B cell (primary cell): ENCODE measurements at regions not wholly inside any gene's neighbourhood (a gene's known extent, or its start where the extent isn't known, plus 50 kb on each side); places are given as distances from the start of the nearest gene placed in this dataset.

Experiments used
- ATAC-seq: fragments of 200-7000 bp; cut with Tn5 transposase; one replicate; pipeline ENCODE4 v1.10.0; 2021; ENCODE audit warnings: low read depth, mild to moderate bottlenecking, moderate number of reproducible peaks, moderate library complexity
- CTCF ChIA-PET: fragments of 350-600 bp; sonication (Branson Sonifier 250); formaldehyde crosslinking; loops from one replicate; lab custom pipeline; 2021; ENCODE audit warnings: antibody characterized with exemption, inconsistent platforms; lab: Charles Lee
- POLR2A ChIA-PET: fragments of 350-600 bp; sonication (Branson Sonifier 250); formaldehyde crosslinking; loops from one replicate; lab custom pipeline; 2021; ENCODE audit warnings: antibody characterized with exemption; lab: Charles Lee
- DNase-seq: peaks from one replicate; pipeline ENCODE4 v3.0.0; 2013
- H2AFZ ChIP-seq: 2 replicates; pipeline ENCODE4 v1.6.1; 2012; ENCODE audit warnings: mild to moderate bottlenecking, low read depth, low read length; ENCODE audit not compliant: insufficient read depth, poor library complexity, severe bottlenecking
- H3K27ac ChIP-seq, 2 donors: 1 replicate in 1 of 2; 2 replicates in 1 of 2; pipeline ENCODE4 v1.5.1; 2012 to 2013; ENCODE audit warnings: low read length in 2 of 2, mild to moderate bottlenecking in 2 of 2, moderate library complexity in 1 of 2
- H3K27me3 ChIP-seq, 4 experiments: fragments of 200-600 bp in 1 of 4; sonication (generic) in 1 of 4; replicated peaks in 1 of 4; 1 replicate in 2 of 4; 2 replicates in 2 of 4; pipeline versions ENCODE4 v1.6.1 to v1.7.0; 2013 to 2016; ENCODE audit warnings: low read length in 3 of 4, mild to moderate bottlenecking in 2 of 4, mixed read lengths in 1 of 4, moderate library complexity in 1 of 4; ENCODE audit not compliant: insufficient read depth in 4 of 4, control insufficient read depth in 3 of 4; ENCODE audit errors: control extremely low read depth in 1 of 4
- H3K36me3 ChIP-seq, 2 experiments: replicated peaks in 1 of 2; 1 replicate in 1 of 2; 2 replicates in 1 of 2; pipeline versions ENCODE4 v1.6.1 to v1.7.1; 2013; ENCODE audit warnings: low read length in 1 of 2; ENCODE audit not compliant: insufficient read depth in 2 of 2, control insufficient read depth in 1 of 2; ENCODE audit errors: control extremely low read depth in 1 of 2, extremely low read depth in 1 of 2
- H3K4me1 ChIP-seq, 2 donors: fragments of 200-600 bp in 1 of 2; sonication (generic) in 1 of 2; 1 replicate in 1 of 2; 2 replicates in 1 of 2; pipeline versions ENCODE4 v1.5.1 to v1.6.1; 2013 to 2017; ENCODE audit warnings: low read length in 2 of 2; ENCODE audit not compliant: control insufficient read depth in 2 of 2, insufficient read depth in 2 of 2
- H3K4me2 ChIP-seq: replicated peaks from 2 replicates; pipeline ENCODE3; 2012; ENCODE audit warnings: mild to moderate bottlenecking, low read depth, low read length; ENCODE audit not compliant: poor library complexity, severe bottlenecking
- H3K4me3 ChIP-seq, 5 experiments: fragments of 200-600 bp in 1 of 5; sonication (generic) in 1 of 5; 1 replicate in 3 of 5; 2 replicates in 2 of 5; pipeline versions ENCODE4 v1.5.1 to v1.7.0; 2011 to 2016; ENCODE audit warnings: low read length in 4 of 5, mild to moderate bottlenecking in 4 of 5, low read depth in 2 of 5, control low read depth in 1 of 5, moderate library complexity in 1 of 5; ENCODE audit not compliant: insufficient read depth in 1 of 5; ENCODE audit errors: control extremely low read depth in 1 of 5, extremely low read depth in 1 of 5
- H3K79me2 ChIP-seq: fragments of 200-600 bp; sonication (generic); one replicate; pipeline ENCODE4 v1.6.0; 2016; ENCODE audit warnings: low read length; ENCODE audit not compliant: control insufficient read depth, insufficient read depth
- H3K9ac ChIP-seq: fragments of 200-600 bp; sonication (generic); 2 replicates; pipeline ENCODE4 v1.6.1; 2017; ENCODE audit warnings: mild to moderate bottlenecking, low read length, moderate library complexity
- H3K9me3 ChIP-seq, 3 donors: one replicate each; pipeline versions ENCODE4 v1.6.1 to v1.7.1; 2013; ENCODE audit warnings: low read length in 2 of 3; ENCODE audit not compliant: control insufficient read depth in 2 of 3, insufficient read depth in 1 of 3; ENCODE audit errors: control extremely low read depth in 1 of 3
- H4K20me1 ChIP-seq: 2 replicates; pipeline ENCODE4 v1.6.0; 2012; ENCODE audit warnings: mild to moderate bottlenecking, low read length; ENCODE audit not compliant: insufficient read depth, control insufficient read depth, poor library complexity, severe bottlenecking
- H3K27ac Mint-ChIP-seq: one replicate; pipeline ENCODE4 v1.8.0; 2021; ENCODE audit warnings: mixed read lengths
- H3K27me3 Mint-ChIP-seq: one replicate; pipeline ENCODE4 v1.8.0; 2021; ENCODE audit warnings: mixed read lengths
- H3K4me1 Mint-ChIP-seq: one replicate; pipeline ENCODE4 v1.8.0; 2021; ENCODE audit warnings: mixed read lengths
- H3K4me3 Mint-ChIP-seq: one replicate; pipeline ENCODE4 v1.8.0; 2021; ENCODE audit warnings: mixed read lengths
- H3K9me3 Mint-ChIP-seq: one replicate; pipeline ENCODE4 v1.8.0; 2022; ENCODE audit warnings: mixed read lengths; ENCODE audit not compliant: insufficient read depth
- EZH2 ChIP-seq: IDR thresholded peaks from 2 replicates; pipeline ENCODE4 v1.6.1; 2012; ENCODE audit warnings: borderline replicate concordance, low read depth, mild to moderate bottlenecking, moderate library complexity, low read length; ENCODE audit not compliant: insufficient read depth, poor library complexity, severe bottlenecking
- WGBS: methylation state at CpG from one replicate; pipeline ENCODE4 v1.1.5; 2013; ENCODE audit warnings: missing lambda C conversion rate; ENCODE audit not compliant: insufficient coverage; 5-methylcytosine and 5-hydroxymethylcytosine counted together
- intact Hi-C: fragments of 100-400 bp; cut with micrococcal nuclease; formaldehyde crosslinking; loops from one replicate; pipeline ENCODE4 v1.10.0; 2022
- TF ChIP-seq, protein P1 (sequence below): fragments of 200-600 bp; IDR thresholded peaks from one replicate; pipeline ENCODE4 v1.8.0; 2022; ENCODE audit warnings: antibody characterized with exemption, mild to moderate bottlenecking

- peaks cover 0 to 2% (median 0%) of the 10 kb centered on the region in 4 experiments for H3K27me3 ChIP-seq
- POLR2A ChIA-PET = no interaction called here
- no peak overlapping the region for H2AFZ ChIP-seq
- H3K9me3 ChIP-seq = no peaks in the 10 kb centered on the region
- intact Hi-C loops = no loop called here
- TF ChIP-seq EZH2 = no peak
- TF ChIP-seq, protein P1, sequence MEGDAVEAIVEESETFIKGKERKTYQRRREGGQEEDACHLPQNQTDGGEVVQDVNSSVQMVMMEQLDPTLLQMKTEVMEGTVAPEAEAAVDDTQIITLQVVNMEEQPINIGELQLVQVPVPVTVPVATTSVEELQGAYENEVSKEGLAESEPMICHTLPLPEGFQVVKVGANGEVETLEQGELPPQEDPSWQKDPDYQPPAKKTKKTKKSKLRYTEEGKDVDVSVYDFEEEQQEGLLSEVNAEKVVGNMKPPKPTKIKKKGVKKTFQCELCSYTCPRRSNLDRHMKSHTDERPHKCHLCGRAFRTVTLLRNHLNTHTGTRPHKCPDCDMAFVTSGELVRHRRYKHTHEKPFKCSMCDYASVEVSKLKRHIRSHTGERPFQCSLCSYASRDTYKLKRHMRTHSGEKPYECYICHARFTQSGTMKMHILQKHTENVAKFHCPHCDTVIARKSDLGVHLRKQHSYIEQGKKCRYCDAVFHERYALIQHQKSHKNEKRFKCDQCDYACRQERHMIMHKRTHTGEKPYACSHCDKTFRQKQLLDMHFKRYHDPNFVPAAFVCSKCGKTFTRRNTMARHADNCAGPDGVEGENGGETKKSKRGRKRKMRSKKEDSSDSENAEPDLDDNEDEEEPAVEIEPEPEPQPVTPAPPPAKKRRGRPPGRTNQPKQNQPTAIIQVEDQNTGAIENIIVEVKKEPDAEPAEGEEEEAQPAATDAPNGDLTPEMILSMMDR = no peak
- CTCF ChIA-PET = interaction anchor here (0.7 to 2.9 kb wide), 2 partner anchors 11 to 976 kb away, joined by 3 to 21 read pairs; no protein-coding TSS in a partner anchor
- no peaks in the 10 kb centered on the region for H3K79me2 ChIP-seq
- Mint-ChIP-seq H3K27me3 (peaks cover 33% of the 10 kb centered on the region), H3K4me3 (no peak overlapping the region), H3K27ac (no peak overlapping the region), H3K4me1 (peaks cover 7% of the 10 kb centered on the region), H3K9me3 (no peaks in the 10 kb centered on the region)
- no peaks in the 10 kb centered on the region for H4K20me1 ChIP-seq
- H3K9ac ChIP-seq = no peak overlapping the region
- H3K4me1 ChIP-seq = peaks cover 0 to 5% of the 10 kb centered on the region in 2 donors
- no peak overlapping the region for H3K4me2 ChIP-seq
- H3K4me3 ChIP-seq = no peak overlapping the region
- no peak for DNase-seq
- ATAC-seq = no peak
- H3K27ac ChIP-seq = no peak overlapping the region
- no peaks in the 10 kb centered on the region for H3K36me3 ChIP-seq
- 93% methylated on average over 1 of the region's 2 CpGs for WGBS
Measured at GRCh38 chr22:35148381-35148780, 82.4 kb downstream of the ISX start.

- DNase-seq = no peak
- H3K27me3 Mint-ChIP-seq = peaks cover 34% of the 10 kb centered on the region
- no peak overlapping the region for H3K4me3 ChIP-seq
- no peak overlapping the region for H3K27ac Mint-ChIP-seq
- no peak overlapping the region for H3K4me2 ChIP-seq
- ATAC-seq = no peak
- peaks cover 0 to 5% of the 10 kb centered on the region in 2 donors for H3K4me1 ChIP-seq
- no peak overlapping the region for H3K4me3 Mint-ChIP-seq
- intact Hi-C loops = no loop called here
- H3K4me1 Mint-ChIP-seq = peaks cover 7% of the 10 kb centered on the region
- POLR2A ChIA-PET = no interaction called here
- H2AFZ ChIP-seq = no peak overlapping the region
- no peaks in the 10 kb centered on the region for H4K20me1 ChIP-seq
- WGBS = 83% methylated on average over 8 of the region's 10 CpGs
- H3K36me3 ChIP-seq = no peaks in the 10 kb centered on the region
- no peak overlapping the region for H3K27ac ChIP-seq
- H3K9ac ChIP-seq = no peak overlapping the region
- peaks cover 0 to 2% (median 0%) of the 10 kb centered on the region in 4 experiments for H3K27me3 ChIP-seq
- H3K9me3 ChIP-seq = no peaks in the 10 kb centered on the region
- CTCF ChIA-PET = interaction anchor here (0.7 to 2.9 kb wide), 2 partner anchors 10 to 975 kb away, joined by 3 to 21 read pairs; no protein-coding TSS in a partner anchor
- TF ChIP-seq EZH2 = no peak
- TF ChIP-seq, protein P1 = no peak
- no peaks in the 10 kb centered on the region for H3K79me2 ChIP-seq
- no peaks in the 10 kb centered on the region for H3K9me3 Mint-ChIP-seq
Measured at GRCh38 chr22:35148866-35149548, 83.0 kb downstream of the ISX start.
